SK-N-MC (cell line): ENCODE measurements at regions not wholly inside any gene's neighbourhood (a gene's known extent, or its start where the extent isn't known, plus 50 kb on each side); places are given as distances from the start of the nearest gene placed in this dataset.

Source experiments
- EZH2 ChIP-seq: fragments of 200-600 bp; sonication (generic); IDR thresholded peaks from one replicate; pipeline ENCODE4 v1.6.1; 2017; ENCODE audit warnings: antibody characterized with exemption
- FOXP2 ChIP-seq: optimal IDR thresholded peaks from 2 replicates; pipeline ENCODE3; 2011; ENCODE audit warnings: mild to moderate bottlenecking, moderate library complexity; ENCODE audit not compliant: insufficient read depth; ENCODE audit errors: extremely low read length, control extremely low read depth
- POLR2AphosphoS5 ChIP-seq: IDR thresholded peaks from 2 replicates; pipeline ENCODE4 v1.6.1; 2012; ENCODE audit warnings: mild to moderate bottlenecking, low read depth, low read length, borderline replicate concordance

DNA sequence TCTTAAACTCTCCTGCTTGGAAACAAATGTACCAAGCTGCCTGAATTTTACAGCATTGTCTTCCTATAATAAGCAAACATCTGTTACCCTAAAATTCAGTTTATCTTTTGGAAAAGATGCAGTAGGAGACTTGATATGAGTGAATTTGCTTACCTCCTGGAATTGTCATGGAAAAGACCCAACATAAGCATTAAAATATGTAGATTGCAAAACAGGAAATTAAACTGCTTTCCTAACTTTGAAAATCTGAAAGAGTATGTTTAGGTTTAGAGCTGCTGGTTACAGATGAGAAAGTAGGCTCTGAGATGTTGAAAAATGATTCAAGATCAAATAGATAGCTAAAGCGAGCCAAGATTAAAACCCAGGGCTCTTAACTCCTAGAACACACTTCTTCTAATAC lies 316.5 kb downstream of the SOX11 start:
- no peak for TF ChIP-seq EZH2
- TF ChIP-seq POLR2AphosphoS5 = no peak
- no peak for TF ChIP-seq FOXP2
